ENCODE measurements at regions not wholly inside any gene's neighbourhood (a gene's known extent, or its start where the extent isn't known, plus 50 kb on each side); places are given as distances from the start of the nearest gene placed in this dataset.

GRCh38 chr13:99717959-99718674 lies 216.8 kb downstream of the TM9SF2 start:
- no peak overlapping the region for H2AFZ ChIP-seq (ENCODE audit: control insufficient read depth, low read length)
- no peak overlapping the region for H3K4me3 ChIP-seq (ENCODE audit: control insufficient read depth in 2 of 3, extremely low read depth in 1 of 3, insufficient read depth in 2 of 3, low read depth in 1 of 3, low read length in 3 of 3)
- TF ChIP-seq EZH2 (IDR thresholded peaks at IDR 0.05; ENCODE audit: low read length) (no peak), CTCF (optimal IDR thresholded peaks at IDR 0.05 in 1 of 3, IDR thresholded peaks at IDR 0.05 in 1 of 3, conservative IDR thresholded peaks at IDR 0.05 in 1 of 3; ENCODE audit: extremely low read depth in 1 of 3, insufficient read depth in 2 of 3, low read length in 3 of 3) (no peak)
- no peak overlapping the region for H3K4me2 ChIP-seq (ENCODE audit: control insufficient read depth, extremely low read depth, insufficient read depth, low read depth, low read length)
- DNase-seq (ENCODE audit: low read depth, low spot score) (no peak), FAIRE-seq (no peak)
- no peaks in the 10 kb centered on the region for H3K9me3 ChIP-seq (ENCODE audit: control insufficient read depth, low read depth, low read length)
- H3K36me3 ChIP-seq (ENCODE audit: control insufficient read depth in 2 of 2, extremely low read depth in 1 of 2, insufficient read depth in 2 of 2, low read length in 2 of 2), result no peaks in the 10 kb centered on the region
- H3K9ac ChIP-seq (ENCODE audit: control insufficient read depth, extremely low read depth, insufficient read depth, low read length), result no peak overlapping the region
- no peaks in the 10 kb centered on the region for H4K20me1 ChIP-seq (ENCODE audit: control insufficient read depth, extremely low read depth, insufficient read depth, low read length)
- H3K27me3 ChIP-seq (ENCODE audit: control insufficient read depth, extremely low read depth, insufficient read depth, low read length), result no peaks in the 10 kb centered on the region
- H3K4me1 ChIP-seq (ENCODE audit: control insufficient read depth, extremely low read depth, insufficient read depth, low read length), result no peaks in the 10 kb centered on the region
- dilution Hi-C loops (cut with MboI; ENCODE audit: extremely low pct_ligation_motif_present, low sequenced_read_pairs), result no loop called here
- no peaks in the 10 kb centered on the region for H3K79me2 ChIP-seq (ENCODE audit: control insufficient read depth, insufficient read depth, low read length)
- H3K9me1 ChIP-seq (ENCODE audit: control insufficient read depth, extremely low read depth, insufficient read depth, low read length), result no peaks in the 10 kb centered on the region
- H3K27ac ChIP-seq (ENCODE audit: control insufficient read depth, insufficient read depth, low read length), result no peak overlapping the region

GRCh38 chr13:99709134-99709533 lies 207.9 kb downstream of the TM9SF2 start:
- no peak overlapping the region for H3K27ac ChIP-seq (ENCODE audit: control insufficient read depth, insufficient read depth, low read length)
- TF ChIP-seq CTCF (optimal IDR thresholded peaks at IDR 0.05 in 1 of 3, IDR thresholded peaks at IDR 0.05 in 1 of 3, conservative IDR thresholded peaks at IDR 0.05 in 1 of 3; ENCODE audit: extremely low read depth in 1 of 3, insufficient read depth in 2 of 3, low read length in 3 of 3) (no peak), EZH2 (IDR thresholded peaks at IDR 0.05; ENCODE audit: low read length) (no peak)
- no peaks in the 10 kb centered on the region for H4K20me1 ChIP-seq (ENCODE audit: control insufficient read depth, extremely low read depth, insufficient read depth, low read length)
- no peaks in the 10 kb centered on the region for H3K9me1 ChIP-seq (ENCODE audit: control insufficient read depth, extremely low read depth, insufficient read depth, low read length)
- DNase-seq (ENCODE audit: low read depth, low spot score) (no peak), FAIRE-seq (no peak)
- H3K27me3 ChIP-seq (ENCODE audit: control insufficient read depth, extremely low read depth, insufficient read depth, low read length), result no peaks in the 10 kb centered on the region
- no peaks in the 10 kb centered on the region for H3K4me1 ChIP-seq (ENCODE audit: control insufficient read depth, extremely low read depth, insufficient read depth, low read length)
- H3K4me3 ChIP-seq (ENCODE audit: control insufficient read depth in 2 of 3, extremely low read depth in 1 of 3, insufficient read depth in 2 of 3, low read depth in 1 of 3, low read length in 3 of 3), result no peak overlapping the region
- H3K4me2 ChIP-seq (ENCODE audit: control insufficient read depth, extremely low read depth, insufficient read depth, low read depth, low read length), result no peak overlapping the region
- no peaks in the 10 kb centered on the region for H3K36me3 ChIP-seq (ENCODE audit: control insufficient read depth in 2 of 2, extremely low read depth in 1 of 2, insufficient read depth in 2 of 2, low read length in 2 of 2)
- H3K9ac ChIP-seq (ENCODE audit: control insufficient read depth, extremely low read depth, insufficient read depth, low read length), result no peak overlapping the region
- no peaks in the 10 kb centered on the region for H3K79me2 ChIP-seq (ENCODE audit: control insufficient read depth, insufficient read depth, low read length)
- H2AFZ ChIP-seq (ENCODE audit: control insufficient read depth, low read length), result no peak overlapping the region
- dilution Hi-C loops (cut with MboI; ENCODE audit: extremely low pct_ligation_motif_present, low sequenced_read_pairs), result no loop called here
- H3K9me3 ChIP-seq (ENCODE audit: control insufficient read depth, low read depth, low read length), result no peaks in the 10 kb centered on the region
